ENCODE measurements at regions not wholly inside any gene's neighbourhood (a gene's known extent, or its start where the extent isn't known, plus 50 kb on each side); places are given as distances from the start of the nearest gene placed in this dataset.

- no peaks in the 10 kb centered on the region for H3K79me2 ChIP-seq (ENCODE audit: control insufficient read depth, insufficient read depth, low read length)
Measured at GRCh38 chr19:28372576-28373247, 840.2 kb downstream of the UQCRFS1 start.

GRCh38 chr19:28367146-28367545 lies 845.8 kb downstream of the UQCRFS1 start:
- Histone ChIP-seq H4K20me1 (replicated peaks; ENCODE audit: control insufficient read depth, extremely low read depth, insufficient read depth, low read length) (no peaks in the 10 kb centered on the region), H3K9ac (replicated peaks; ENCODE audit: extremely low read depth, insufficient read depth, low read length) (no peak overlapping the region), H3K27ac (ENCODE audit: insufficient read depth, low read depth, low read length) (no peak overlapping the region), H2AFZ (ENCODE audit: low read depth, low read length) (no peak overlapping the region), H3K9me1 (replicated peaks; ENCODE audit: control insufficient read depth, extremely low read depth, insufficient read depth, low read length) (no peaks in the 10 kb centered on the region), H3K9me3 (replicated peaks; ENCODE audit: control insufficient read depth, insufficient read depth, low read length) (no peaks in the 10 kb centered on the region), H3K4me1 (ENCODE audit: control insufficient read depth, extremely low read depth, insufficient read depth, low read length) (no peaks in the 10 kb centered on the region), H3K27me3 (ENCODE audit: control insufficient read depth in 2 of 2, insufficient read depth in 2 of 2, low read length in 2 of 2) (no peaks in the 10 kb centered on the region), H3K4me3 (replicated peaks in 1 of 3; ENCODE audit: insufficient read depth in 1 of 3, low read depth in 1 of 3, low read length in 3 of 3) (no peak overlapping the region), H3K36me3 (ENCODE audit: control insufficient read depth in 2 of 2, extremely low read depth in 1 of 2, insufficient read depth in 2 of 2, low read length in 2 of 2) (no peaks in the 10 kb centered on the region), H3K79me2 (ENCODE audit: control insufficient read depth, insufficient read depth, low read length) (no peaks in the 10 kb centered on the region), H3K4me2 (ENCODE audit: insufficient read depth, low read length) (no peak overlapping the region)
- intact Hi-C loops (cut with micrococcal nuclease) (no loop called here), dilution Hi-C loops (cut with MboI; ENCODE audit: extremely low pct_ligation_motif_present, low sequenced_read_pairs) (no loop called here)
- ChIA-PET POLR2A (no interaction called here), CTCF (no interaction called here)
- BruUV-seq (replicated peaks), result no TSS peak
- TF ChIP-seq, protein P1, sequence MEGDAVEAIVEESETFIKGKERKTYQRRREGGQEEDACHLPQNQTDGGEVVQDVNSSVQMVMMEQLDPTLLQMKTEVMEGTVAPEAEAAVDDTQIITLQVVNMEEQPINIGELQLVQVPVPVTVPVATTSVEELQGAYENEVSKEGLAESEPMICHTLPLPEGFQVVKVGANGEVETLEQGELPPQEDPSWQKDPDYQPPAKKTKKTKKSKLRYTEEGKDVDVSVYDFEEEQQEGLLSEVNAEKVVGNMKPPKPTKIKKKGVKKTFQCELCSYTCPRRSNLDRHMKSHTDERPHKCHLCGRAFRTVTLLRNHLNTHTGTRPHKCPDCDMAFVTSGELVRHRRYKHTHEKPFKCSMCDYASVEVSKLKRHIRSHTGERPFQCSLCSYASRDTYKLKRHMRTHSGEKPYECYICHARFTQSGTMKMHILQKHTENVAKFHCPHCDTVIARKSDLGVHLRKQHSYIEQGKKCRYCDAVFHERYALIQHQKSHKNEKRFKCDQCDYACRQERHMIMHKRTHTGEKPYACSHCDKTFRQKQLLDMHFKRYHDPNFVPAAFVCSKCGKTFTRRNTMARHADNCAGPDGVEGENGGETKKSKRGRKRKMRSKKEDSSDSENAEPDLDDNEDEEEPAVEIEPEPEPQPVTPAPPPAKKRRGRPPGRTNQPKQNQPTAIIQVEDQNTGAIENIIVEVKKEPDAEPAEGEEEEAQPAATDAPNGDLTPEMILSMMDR (IDR thresholded peaks at IDR 0.05; ENCODE audit: extremely low read depth in 1 of 2, insufficient read depth in 1 of 2, low read depth in 1 of 2, low read length in 2 of 2), result no peak
- no peak for TF ChIP-seq MAX (IDR thresholded peaks at IDR 0.05; ENCODE audit: insufficient read depth, insufficient read length)
- TF ChIP-seq MYC (IDR thresholded peaks at IDR 0.05; ENCODE audit: low read depth, low read length), result no peak
- FAIRE-seq (no peak), DNase-seq (ENCODE audit: low read depth, low spot score) (no peak)

More at GRCh38 chr19:28372576-28373247, 840.2 kb downstream of the UQCRFS1 start:
- H4K20me1 ChIP-seq (replicated peaks; ENCODE audit: control insufficient read depth, extremely low read depth, insufficient read depth, low read length), result no peaks in the 10 kb centered on the region
- H3K9me3 ChIP-seq (replicated peaks; ENCODE audit: control insufficient read depth, insufficient read depth, low read length), result no peaks in the 10 kb centered on the region
- H3K4me1 ChIP-seq (ENCODE audit: control insufficient read depth, extremely low read depth, insufficient read depth, low read length), result no peaks in the 10 kb centered on the region
- POLR2A ChIA-PET, result no interaction called here
- DNase-seq (ENCODE audit: low read depth, low spot score) (no peak), FAIRE-seq (no peak)
- no peak overlapping the region for H3K4me2 ChIP-seq (ENCODE audit: insufficient read depth, low read length)
- TF ChIP-seq JUN (IDR thresholded peaks at IDR 0.05; ENCODE audit: borderline replicate concordance, insufficient read depth, insufficient read length, low read depth) (peak; percentile 34), MYC (IDR thresholded peaks at IDR 0.05; ENCODE audit: low read depth, low read length) (no peak)
- H3K4me3 ChIP-seq (replicated peaks in 1 of 3; ENCODE audit: insufficient read depth in 1 of 3, low read depth in 1 of 3, low read length in 3 of 3), result no peak overlapping the region
- no peaks in the 10 kb centered on the region for H3K9me1 ChIP-seq (replicated peaks; ENCODE audit: control insufficient read depth, extremely low read depth, insufficient read depth, low read length)
- BruUV-seq (replicated peaks), result no TSS peak
- CTCF ChIA-PET, result no interaction called here
- no peak overlapping the region for H2AFZ ChIP-seq (ENCODE audit: low read depth, low read length)
- no peak overlapping the region for H3K27ac ChIP-seq (ENCODE audit: insufficient read depth, low read depth, low read length)
- no peaks in the 10 kb centered on the region for H3K27me3 ChIP-seq (ENCODE audit: control insufficient read depth in 2 of 2, insufficient read depth in 2 of 2, low read length in 2 of 2)
- intact Hi-C loops (cut with micrococcal nuclease) (no loop called here), dilution Hi-C loops (cut with MboI; ENCODE audit: extremely low pct_ligation_motif_present, low sequenced_read_pairs) (no loop called here)
- H3K36me3 ChIP-seq (ENCODE audit: control insufficient read depth in 2 of 2, extremely low read depth in 1 of 2, insufficient read depth in 2 of 2, low read length in 2 of 2), result no peaks in the 10 kb centered on the region
- no peak overlapping the region for H3K9ac ChIP-seq (replicated peaks; ENCODE audit: extremely low read depth, insufficient read depth, low read length)

Measured in endothelial cell of umbilical vein (primary cell).